Body of pancreas (tissue), 4 donors: ENCODE measurements at regions not wholly inside any gene's neighbourhood (a gene's known extent, or its start where the extent isn't known, plus 50 kb on each side); places are given as distances from the start of the nearest gene placed in this dataset. TPM values are rescaled to one million over a fixed set of nuclear protein-coding genes. Genes with fewer than 3 reads are reported as not detected.

Experiments
- ATAC-seq: fragments of 150-250 bp; one replicate; pipeline ENCODE4 v1.9.1; 2016
- DNase-seq, 4 donors: peaks; one replicate each; pipeline ENCODE4 v3.0.0-alpha.2; 2019
- H3K27ac ChIP-seq, 4 donors: fragments of 200-600 bp; sonication (generic); 1 replicate in 3 of 4; 2 replicates in 1 of 4; pipeline versions ENCODE4 v1.5.1 to v1.6.1; 2016 to 2019; ENCODE audit warnings: mild to moderate bottlenecking in 1 of 4, mixed read lengths in 1 of 4, moderate library complexity in 1 of 4
- H3K27me3 ChIP-seq, 2 donors: fragments of 200-600 bp; sonication (generic); one replicate each; pipeline ENCODE4 v1.6.0; 2016; ENCODE audit warnings: mild to moderate bottlenecking in 1 of 2
- H3K36me3 ChIP-seq, 2 donors: fragments of 200-600 bp; sonication (generic); replicated peaks in 1 of 2; 2 replicates each; pipeline ENCODE4 v1.5.1; 2016; ENCODE audit warnings: low read depth in 2 of 2; ENCODE audit not compliant: insufficient read depth in 1 of 2
- H3K4me1 ChIP-seq: fragments of 200-600 bp; sonication (generic); one replicate; pipeline ENCODE4 v1.6.0; 2016
- H3K4me3 ChIP-seq, 2 donors: fragments of 200-600 bp; sonication (generic); 1 replicate in 1 of 2; 2 replicates in 1 of 2; pipeline ENCODE4 v1.5.1; 2016 to 2019
- H3K9me3 ChIP-seq, 3 donors: fragments of 200-600 bp; sonication (generic); 1 replicate in 2 of 3; 2 replicates in 1 of 3; pipeline ENCODE4 v1.5.1; 2016
- CTCF ChIP-seq, 7 experiments: fragments of 450-650 bp in 4 of 7; fragments of 200-600 bp in 3 of 7; sonication (generic) in 3 of 7; IDR thresholded peaks; one replicate each; pipeline ENCODE4 v1.5.1; 2016 to 2019; ENCODE audit warnings: antibody characterized with exemption in 7 of 7
- POLR2A ChIP-seq, 3 donors: fragments of 450-650 bp; IDR thresholded peaks; one replicate each; pipeline ENCODE4 v1.6.1; 2016; ENCODE audit warnings: antibody characterized with exemption in 3 of 3, mild to moderate bottlenecking in 2 of 3
- WGBS, 2 donors: methylation state at CpG; one replicate each; pipeline ENCODE4 v1.1.5; 2017; 5-methylcytosine and 5-hydroxymethylcytosine counted together
- intact Hi-C: fragments of 100-400 bp; cut with DNase I; formaldehyde crosslinking; loops from one replicate; pipeline ENCODE4 v1.15.1; 2023
- small RNA-seq: library from RNA; depleted of rRNA; stranded (forward); fragments of <200 nt; gene quantifications from one replicate; pipeline ENCODE3, GENCODE V24; 2016

DNA sequence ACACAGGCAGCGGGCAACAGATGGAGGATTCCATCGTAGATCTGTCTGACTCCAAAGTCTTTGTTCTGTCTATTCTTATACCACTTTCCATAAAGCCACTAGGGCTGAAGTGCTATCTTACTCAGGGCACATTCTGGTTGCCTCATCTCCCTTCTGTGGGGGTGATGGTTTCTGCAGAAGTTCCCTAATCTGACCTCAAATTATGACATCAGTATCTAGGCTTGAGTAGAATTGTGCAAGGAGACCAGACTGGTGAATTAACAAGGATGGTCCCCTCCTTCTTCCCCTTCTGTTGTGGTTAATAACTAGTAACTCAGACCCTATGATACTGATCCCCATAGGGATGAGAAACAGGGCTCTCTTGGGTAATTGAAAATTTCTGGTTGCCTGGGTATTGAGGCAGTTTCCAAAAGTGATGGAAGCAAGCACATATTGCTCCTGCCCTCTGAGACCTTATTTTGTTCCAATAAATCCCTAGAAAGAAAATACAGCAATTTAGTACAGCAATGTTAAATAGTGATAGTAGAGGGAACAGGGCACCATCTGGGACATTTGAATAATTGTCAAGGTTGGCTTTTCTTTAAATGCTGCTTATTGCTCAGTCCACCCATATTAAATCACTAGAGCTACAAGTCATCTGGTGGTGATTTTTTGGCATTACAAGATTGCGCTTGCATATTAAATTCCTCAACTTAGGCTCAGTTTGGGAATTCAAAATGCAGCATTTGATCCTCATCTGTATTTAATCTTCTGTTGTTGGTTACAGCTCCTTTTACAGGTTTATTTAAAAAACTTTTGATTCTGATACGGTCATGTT lies 57.3 kb upstream of the AP1S2 start:
- H3K4me3 ChIP-seq = no peak overlapping the region
- 88 to 100% methylated on average over 2 to 4 of the region's 4 CpGs for WGBS, 2 donors
- ATAC-seq (no peak), DNase-seq (peak in 1 of 4 donors; percentile 33)
- intact Hi-C loops = no loop called here
- H3K27ac ChIP-seq = no peak overlapping the region
- no peaks in the 10 kb centered on the region for H3K36me3 ChIP-seq
- TF ChIP-seq POLR2A (IDR thresholded peaks at IDR 0.05) (no peak), CTCF (IDR thresholded peaks at IDR 0.05) (no peak)
- H3K4me1 ChIP-seq = no peaks in the 10 kb centered on the region
- no peaks in the 10 kb centered on the region for H3K9me3 ChIP-seq
- H3K27me3 ChIP-seq = no peaks in the 10 kb centered on the region

DNA sequence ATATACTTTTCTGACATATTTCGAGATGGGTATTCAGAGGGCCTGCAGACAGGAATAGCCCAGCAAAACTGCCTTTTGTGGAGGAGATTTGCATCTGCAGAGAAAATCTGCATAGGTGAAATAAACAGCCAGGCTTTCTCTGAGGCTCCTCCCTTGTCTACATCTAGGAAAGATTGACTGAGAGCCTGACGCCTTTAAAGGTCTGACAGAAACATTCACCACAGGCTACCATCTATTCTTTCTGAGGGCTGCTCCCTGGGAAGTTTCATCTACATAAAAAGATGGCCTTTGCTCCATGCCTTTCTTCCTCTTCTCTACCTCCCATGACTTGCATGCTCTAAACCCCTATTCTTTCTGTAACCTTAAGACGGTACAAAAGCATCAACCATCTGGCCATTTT lies 55.0 kb upstream of the AP1S2 start:
- intact Hi-C loops = no loop called here
- Histone ChIP-seq H3K27me3 (no peaks in the 10 kb centered on the region), H3K27ac (no peak overlapping the region), H3K9me3 (no peaks in the 10 kb centered on the region), H3K4me3 (no peak overlapping the region), H3K4me1 (no peaks in the 10 kb centered on the region), H3K36me3 (no peaks in the 10 kb centered on the region)
- DNase-seq (no peak), ATAC-seq (no peak)
- TF ChIP-seq CTCF (IDR thresholded peaks at IDR 0.05) (no peak), POLR2A (IDR thresholded peaks at IDR 0.05) (no peak)
- 68 to 82% methylated on average over 3 of the region's 3 CpGs for WGBS, 2 donors

DNA sequence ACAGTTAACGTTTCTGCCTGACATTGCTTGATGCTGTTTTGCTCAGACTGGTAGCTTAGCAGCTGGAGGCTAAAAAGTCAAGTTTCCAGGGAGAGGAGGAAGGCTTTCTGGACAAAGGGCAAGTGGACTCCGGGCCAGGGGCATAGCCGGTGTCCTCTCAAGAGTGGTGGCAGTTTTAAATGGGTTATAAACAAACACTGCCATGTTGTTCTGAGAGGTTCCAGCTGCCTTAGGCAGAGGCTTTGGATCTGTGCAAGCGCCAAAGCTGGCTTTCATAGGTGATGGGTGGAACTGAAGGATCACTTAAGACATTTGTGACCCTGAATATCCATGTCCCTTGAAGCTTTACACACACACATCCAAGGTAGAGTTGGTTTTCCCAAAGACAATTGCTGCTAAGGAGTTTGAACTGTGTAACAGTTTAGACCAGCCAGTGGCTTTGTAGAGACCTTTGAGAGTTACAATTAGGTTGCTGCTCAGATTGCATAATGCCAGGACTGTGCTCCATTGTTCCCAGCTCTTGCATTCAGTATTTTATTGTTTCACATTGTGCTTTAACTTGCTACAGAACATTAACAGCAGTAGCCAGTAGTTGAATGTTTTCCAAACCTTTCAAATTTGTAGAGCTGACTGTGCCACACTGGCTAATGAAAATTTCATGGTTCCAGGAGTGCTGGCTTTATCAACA lies 54.1 kb upstream of the AP1S2 start:
- H3K4me1 ChIP-seq = no peaks in the 10 kb centered on the region
- no peak overlapping the region for H3K4me3 ChIP-seq
- no peaks in the 10 kb centered on the region for H3K36me3 ChIP-seq
- no peaks in the 10 kb centered on the region for H3K27me3 ChIP-seq
- ATAC-seq (peak; percentile 30), DNase-seq (no peak)
- H3K27ac ChIP-seq = no peak overlapping the region
- intact Hi-C loops = no loop called here
- WGBS, 2 donors = 63 to 71% methylated on average over 4 of the region's 4 CpGs
- no peaks in the 10 kb centered on the region for H3K9me3 ChIP-seq
- TF ChIP-seq POLR2A (IDR thresholded peaks at IDR 0.05) (no peak), CTCF (IDR thresholded peaks at IDR 0.05) (no peak)

- intact Hi-C loops = no loop called here
- H3K9me3 ChIP-seq = no peaks in the 10 kb centered on the region
- H3K36me3 ChIP-seq = no peaks in the 10 kb centered on the region
- H3K27ac ChIP-seq = no peak overlapping the region
- 67 to 70% methylated on average over 5 of the region's 5 CpGs for WGBS, 2 donors
- H3K4me3 ChIP-seq = no peak overlapping the region
- ATAC-seq (no peak), DNase-seq (no peak)
- no peaks in the 10 kb centered on the region for H3K4me1 ChIP-seq
- TF ChIP-seq POLR2A (IDR thresholded peaks at IDR 0.05) = no peak
- no peak for TF ChIP-seq CTCF (IDR thresholded peaks at IDR 0.05)
- no peaks in the 10 kb centered on the region for H3K27me3 ChIP-seq
Observed at GRCh38 chrX:15906041-15906943, 51.7 kb upstream of the AP1S2 start.

Small RNA genes in the stretch of these regions (small RNA-seq; reads per million reads assigned to genes)
- gene RNU5F-7P = not detected
